H1 (cell line): ENCODE measurements at regions not wholly inside any gene's neighbourhood (a gene's known extent, or its start where the extent isn't known, plus 50 kb on each side); places are given as distances from the start of the nearest gene placed in this dataset.

ENCODE experiments used
- ASH2L ChIP-seq: fragments of 200-600, 300-600 bp; sonication (generic); IDR thresholded peaks from one replicate; pipeline ENCODE4 v1.7.1; 2017; ENCODE audit warnings: low read length
- CHD7 ChIP-seq: fragments of 300-600 bp; sonication (generic); IDR thresholded peaks from 2 replicates; pipeline ENCODE4 v1.7.1; 2012; ENCODE audit warnings: low read length, moderate library complexity, mild to moderate bottlenecking, inconsistent platforms; ENCODE audit not compliant: insufficient replicate concordance

GRCh38 chr22:47300698-47301405 is 538.4 kb downstream of the TBC1D22A start (continued):
- TF ChIP-seq CHD7 (no peak), ASH2L (no peak)
